Activated naive CD4-positive, alpha-beta T cell treated with anti-CD3 and anti-CD28 coated beads, Interleukin-2, amount 50 U/mL, for 24 hours (primary cell): ENCODE measurements at regions not wholly inside any gene's neighbourhood (a gene's known extent, or its start where the extent isn't known, plus 50 kb on each side); places are given as distances from the start of the nearest gene placed in this dataset.

Experiments used
- H3K27ac Mint-ChIP-seq: one replicate; pipeline ENCODE4 v1.8.0; 2021; ENCODE audit warnings: mild to moderate bottlenecking, mixed read lengths
- H3K27me3 Mint-ChIP-seq: one replicate; pipeline ENCODE4 v1.8.0; 2021; ENCODE audit warnings: mixed read lengths
- H3K36me3 Mint-ChIP-seq: one replicate; pipeline ENCODE4 v1.8.0; 2021; ENCODE audit warnings: mixed read lengths
- H3K4me1 Mint-ChIP-seq: one replicate; pipeline ENCODE4 v1.8.0; 2021; ENCODE audit warnings: mixed read lengths
- H3K4me3 Mint-ChIP-seq: one replicate; pipeline ENCODE4 v1.8.0; 2021; ENCODE audit warnings: mild to moderate bottlenecking, mixed read lengths
- H3K9me3 Mint-ChIP-seq: one replicate; pipeline ENCODE4 v1.8.0; 2021; ENCODE audit warnings: mixed read lengths

DNA sequence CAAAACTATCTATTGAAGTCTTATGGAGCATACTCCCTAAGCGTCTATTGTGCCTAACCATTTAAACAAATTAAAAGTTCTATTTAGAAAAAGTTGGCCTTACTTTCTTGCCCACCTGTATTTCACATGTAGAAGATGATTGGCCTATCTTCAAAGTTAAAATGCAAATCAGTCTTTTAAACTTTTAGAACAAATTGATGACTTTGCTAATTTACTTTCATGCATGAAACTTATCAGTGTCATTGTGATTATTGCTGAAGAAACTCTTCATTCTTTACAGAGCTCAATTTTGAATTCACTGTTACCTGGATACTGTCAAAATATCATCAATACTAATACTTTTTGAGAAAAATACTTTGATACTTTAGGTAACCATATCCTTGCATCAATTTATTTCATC is 216.1 kb downstream of the COX7C start:
- Mint-ChIP-seq H3K27me3 (peaks cover 5% of the 10 kb centered on the region), H3K36me3 (no peaks in the 10 kb centered on the region), H3K4me1 (no peaks in the 10 kb centered on the region), H3K4me3 (no peak overlapping the region), H3K9me3 (no peaks in the 10 kb centered on the region), H3K27ac (no peak overlapping the region)

DNA sequence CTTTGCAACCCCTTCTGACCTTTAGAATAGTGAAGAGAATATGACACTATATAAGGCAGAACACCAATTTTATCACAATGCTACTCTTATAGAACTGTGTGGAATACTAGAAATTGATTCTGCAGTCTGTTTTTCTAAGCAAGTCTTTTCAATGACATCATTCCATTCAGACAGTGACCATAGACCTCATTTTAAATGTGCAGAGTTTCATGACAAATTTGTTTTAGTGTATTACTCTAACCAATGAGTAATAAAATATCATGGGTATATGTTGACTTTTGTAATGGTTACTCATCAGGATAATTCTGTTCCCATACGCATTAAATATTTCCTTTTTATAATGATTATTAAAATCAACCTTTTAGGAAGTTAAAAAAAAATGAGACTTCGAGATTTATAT is 219.9 kb downstream of the COX7C start:
- H3K36me3 Mint-ChIP-seq: no peaks in the 10 kb centered on the region
- no peak overlapping the region for H3K27ac Mint-ChIP-seq
- no peaks in the 10 kb centered on the region for H3K9me3 Mint-ChIP-seq
- H3K4me3 Mint-ChIP-seq: no peak overlapping the region
- peaks cover 3% of the 10 kb centered on the region for H3K27me3 Mint-ChIP-seq
- H3K4me1 Mint-ChIP-seq: no peaks in the 10 kb centered on the region

DNA sequence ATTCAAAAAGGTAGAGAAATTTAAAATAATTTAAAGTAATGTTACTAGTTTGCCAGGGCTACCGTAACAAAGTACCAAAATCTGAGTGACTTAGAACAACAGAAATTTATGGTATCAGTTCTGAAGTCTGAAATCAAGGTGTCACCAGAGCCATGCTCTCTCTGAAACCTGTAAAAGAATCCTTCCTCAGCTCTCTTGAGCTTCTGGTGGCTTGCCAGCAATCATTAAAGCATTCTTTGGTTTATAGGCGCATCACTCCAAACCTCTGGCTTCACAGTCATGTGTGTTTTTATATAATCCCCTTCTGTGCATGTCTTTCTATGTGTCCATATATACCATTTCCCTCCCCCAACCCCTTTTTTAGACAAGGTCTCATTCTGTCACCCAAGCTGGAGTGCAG is 220.3 kb downstream of the COX7C start:
- H3K36me3 Mint-ChIP-seq: no peaks in the 10 kb centered on the region
- H3K9me3 Mint-ChIP-seq: no peaks in the 10 kb centered on the region
- no peak overlapping the region for H3K27ac Mint-ChIP-seq
- H3K4me3 Mint-ChIP-seq: no peak overlapping the region
- H3K27me3 Mint-ChIP-seq: peaks cover 3% of the 10 kb centered on the region
- no peaks in the 10 kb centered on the region for H3K4me1 Mint-ChIP-seq

DNA sequence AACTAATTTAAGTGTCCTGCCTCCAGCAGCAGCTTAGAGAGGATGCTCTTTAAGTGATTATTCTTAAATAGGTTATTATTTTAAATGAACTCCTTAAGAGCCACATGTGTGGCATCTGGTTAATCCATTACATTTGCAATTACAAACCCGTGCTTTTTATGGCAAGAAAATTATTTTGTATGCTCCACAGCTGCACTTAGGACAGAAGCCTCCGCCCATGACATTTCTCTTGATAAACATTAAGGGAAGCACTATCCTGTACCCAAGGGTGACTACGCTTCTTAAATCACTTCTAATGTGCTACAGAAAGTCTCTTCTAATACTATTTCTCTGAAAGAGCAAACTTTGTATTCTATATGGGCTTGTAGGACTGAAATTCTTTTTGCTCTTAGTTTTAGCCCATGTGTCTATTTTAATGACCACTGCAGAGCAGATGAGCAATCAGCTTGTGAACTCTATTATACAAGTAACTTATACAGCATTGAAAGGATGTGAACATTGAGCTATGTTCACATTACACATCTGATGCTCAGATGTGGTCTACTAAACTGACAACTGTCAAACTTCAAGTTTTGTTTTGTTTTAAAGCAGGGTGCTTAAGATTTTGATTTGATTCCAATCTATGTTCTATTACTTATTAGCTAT is 223.4 kb downstream of the COX7C start:
- no peak overlapping the region for H3K4me3 Mint-ChIP-seq
- no peaks in the 10 kb centered on the region for H3K36me3 Mint-ChIP-seq
- H3K27me3 Mint-ChIP-seq: peaks cover 3% of the 10 kb centered on the region
- no peaks in the 10 kb centered on the region for H3K9me3 Mint-ChIP-seq
- H3K4me1 Mint-ChIP-seq: no peaks in the 10 kb centered on the region
- no peak overlapping the region for H3K27ac Mint-ChIP-seq

DNA sequence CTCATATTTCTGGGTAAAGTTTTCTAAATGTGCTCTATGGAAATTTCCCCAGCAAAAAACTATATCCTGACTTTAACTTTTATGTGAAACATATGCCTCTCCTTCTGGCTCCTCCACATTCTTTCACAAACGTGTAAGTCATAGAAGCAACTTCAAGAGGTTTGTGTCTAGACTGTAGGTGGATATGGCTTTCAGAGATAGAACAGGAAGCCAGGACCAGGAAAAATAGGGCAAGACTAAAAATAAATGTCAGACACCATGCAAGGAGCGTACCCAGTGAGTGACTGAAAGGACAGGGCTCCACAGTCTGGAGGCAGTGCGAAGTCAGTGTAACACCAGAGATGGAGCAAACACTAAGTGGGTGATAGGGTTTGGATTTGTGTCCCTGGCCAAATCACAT is 240.7 kb downstream of the COX7C start:
- Mint-ChIP-seq H3K9me3 (no peaks in the 10 kb centered on the region), H3K27me3 (peaks cover 10% of the 10 kb centered on the region), H3K4me3 (no peak overlapping the region), H3K27ac (no peak overlapping the region), H3K36me3 (no peaks in the 10 kb centered on the region), H3K4me1 (no peaks in the 10 kb centered on the region)

DNA sequence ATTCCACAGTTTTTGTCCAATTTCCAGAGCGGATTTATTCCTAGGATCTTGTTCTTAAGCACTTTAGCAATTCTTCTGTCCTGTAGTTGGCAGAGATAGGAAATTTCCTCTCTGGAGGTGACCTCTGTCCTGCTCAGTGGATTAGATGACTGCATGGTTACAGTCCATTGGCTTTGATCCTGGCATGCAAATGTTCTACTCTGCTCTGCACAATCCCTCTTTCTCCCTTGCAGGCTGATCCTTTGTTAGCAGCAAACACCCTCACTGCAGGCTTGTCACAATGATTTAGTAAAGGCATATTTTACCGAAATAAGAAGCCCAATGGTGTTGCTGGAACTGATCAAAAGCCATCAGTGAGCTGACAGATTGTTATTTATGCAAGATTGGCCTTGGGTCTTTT is 243.8 kb downstream of the COX7C start:
- Mint-ChIP-seq H3K27ac (no peak overlapping the region), H3K36me3 (no peaks in the 10 kb centered on the region), H3K4me1 (no peaks in the 10 kb centered on the region), H3K9me3 (no peaks in the 10 kb centered on the region), H3K27me3 (peaks cover 9% of the 10 kb centered on the region), H3K4me3 (no peak overlapping the region)

DNA sequence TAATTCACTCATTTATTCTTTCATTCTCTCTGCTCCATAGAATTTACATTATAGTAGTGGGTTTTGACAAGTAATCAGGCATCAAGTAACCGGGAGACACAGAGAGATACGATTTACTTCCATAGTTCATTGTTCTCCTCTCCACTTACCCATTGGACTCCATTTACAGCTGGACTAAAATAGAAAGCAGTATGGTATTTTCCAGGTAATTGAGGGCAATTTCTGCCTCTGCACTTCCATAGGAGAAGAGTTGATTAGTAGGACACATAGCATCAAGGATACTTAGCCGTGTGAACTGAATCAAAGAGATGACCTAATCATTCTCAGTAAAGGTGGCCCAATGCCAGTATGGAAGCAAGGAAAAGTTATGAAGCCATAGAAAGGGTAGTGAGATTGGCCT is 244.4 kb downstream of the COX7C start:
- H3K27me3 Mint-ChIP-seq: peaks cover 10% of the 10 kb centered on the region
- H3K9me3 Mint-ChIP-seq: no peaks in the 10 kb centered on the region
- no peak overlapping the region for H3K4me3 Mint-ChIP-seq
- H3K36me3 Mint-ChIP-seq: no peaks in the 10 kb centered on the region
- H3K4me1 Mint-ChIP-seq: no peaks in the 10 kb centered on the region
- H3K27ac Mint-ChIP-seq: no peak overlapping the region

DNA sequence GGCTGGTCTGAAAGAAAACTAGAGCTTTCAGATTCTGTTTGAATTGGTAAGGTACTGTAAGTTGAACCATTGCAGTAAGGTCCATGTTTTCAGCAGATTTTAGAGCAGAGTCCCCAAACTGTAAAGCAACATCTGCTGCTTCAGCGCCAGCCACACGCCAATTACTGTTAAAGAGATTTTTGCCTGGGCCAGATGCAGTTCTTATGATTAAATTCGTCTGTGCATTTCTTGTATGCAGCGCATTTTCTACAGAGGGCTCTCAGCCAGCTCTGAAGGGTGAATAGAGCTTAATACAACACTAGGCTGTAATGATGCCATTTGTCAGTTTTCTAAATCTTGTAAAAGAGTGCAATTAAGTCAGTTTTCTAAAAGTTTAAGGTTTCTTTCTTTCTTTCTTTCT is 246.3 kb downstream of the COX7C start:
- Mint-ChIP-seq H3K4me3 (no peak overlapping the region), H3K9me3 (no peaks in the 10 kb centered on the region), H3K4me1 (no peaks in the 10 kb centered on the region), H3K36me3 (no peaks in the 10 kb centered on the region), H3K27me3 (peaks cover 10% of the 10 kb centered on the region), H3K27ac (no peak overlapping the region)

DNA sequence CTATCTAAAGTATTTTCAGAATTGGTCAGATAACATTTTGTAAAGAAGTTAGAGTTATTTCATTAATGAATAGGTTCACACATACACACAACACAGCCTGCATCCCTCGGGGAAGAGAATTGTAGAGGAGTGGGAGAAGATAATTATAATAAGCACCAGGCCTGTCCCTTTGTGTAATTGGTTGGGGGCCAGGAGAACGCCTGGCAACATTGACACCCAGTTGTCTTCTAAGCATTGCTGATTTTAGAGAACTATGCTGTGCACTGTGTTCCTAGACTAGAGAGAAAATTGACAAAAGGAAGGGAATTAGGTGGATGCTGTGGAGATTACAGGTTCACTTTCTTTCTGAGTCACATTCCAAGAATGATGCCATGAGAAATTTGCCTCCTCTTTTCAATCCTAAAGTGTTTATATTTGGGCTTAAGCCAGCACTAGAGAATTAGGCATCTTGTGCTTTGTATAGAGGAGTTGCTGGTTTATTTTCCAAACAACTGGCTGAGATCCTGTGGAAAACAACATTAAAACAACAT is 247.6 kb downstream of the COX7C start:
- Mint-ChIP-seq H3K27ac (no peak overlapping the region), H3K4me3 (no peak overlapping the region), H3K36me3 (no peaks in the 10 kb centered on the region), H3K4me1 (no peaks in the 10 kb centered on the region), H3K9me3 (no peaks in the 10 kb centered on the region), H3K27me3 (peaks cover 12% of the 10 kb centered on the region)

DNA sequence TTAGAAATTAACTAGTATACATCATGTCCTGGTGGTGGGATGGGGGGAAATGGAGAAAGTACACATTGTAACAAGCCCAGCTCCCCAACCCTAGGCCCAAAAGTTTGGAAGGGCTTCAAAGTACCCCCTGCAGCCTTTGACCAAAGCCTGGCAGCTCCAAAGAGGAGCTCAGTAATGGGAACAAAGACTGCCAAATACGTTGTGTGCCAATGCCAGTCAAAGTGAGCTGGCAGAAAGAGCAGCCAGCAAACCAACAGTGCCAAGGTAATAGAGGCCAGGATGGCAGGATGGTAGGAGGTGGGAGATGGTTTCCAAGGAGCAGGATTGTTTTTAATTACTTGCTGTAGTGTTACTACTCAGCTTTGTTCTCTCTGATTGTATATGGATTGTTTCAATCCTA is 248.3 kb downstream of the COX7C start:
- H3K4me3 Mint-ChIP-seq: no peak overlapping the region
- H3K9me3 Mint-ChIP-seq: no peaks in the 10 kb centered on the region
- no peak overlapping the region for H3K27ac Mint-ChIP-seq
- H3K4me1 Mint-ChIP-seq: no peaks in the 10 kb centered on the region
- H3K36me3 Mint-ChIP-seq: no peaks in the 10 kb centered on the region
- peaks cover 15% of the 10 kb centered on the region for H3K27me3 Mint-ChIP-seq

DNA sequence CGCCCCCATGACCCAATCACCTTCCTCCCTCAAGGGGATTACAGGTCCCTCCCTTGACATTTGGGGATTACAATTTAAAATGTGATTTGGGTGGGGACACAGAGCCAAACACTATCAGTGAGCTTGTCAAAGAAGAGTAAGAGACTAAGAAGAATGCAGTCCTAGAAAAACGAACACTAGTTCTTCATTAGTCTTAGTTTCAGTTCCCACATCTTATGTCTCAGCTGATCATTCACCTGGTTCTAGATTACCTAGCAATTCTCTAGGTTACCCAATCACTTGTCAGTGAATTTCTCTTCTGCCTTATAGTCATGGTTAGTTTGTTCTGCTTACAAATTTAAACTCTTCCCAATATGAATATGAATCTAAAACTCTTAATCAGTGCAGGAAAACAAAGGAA is 251.5 kb downstream of the COX7C start:
- H3K4me1 Mint-ChIP-seq: no peaks in the 10 kb centered on the region
- no peak overlapping the region for H3K27ac Mint-ChIP-seq
- peaks cover 19% of the 10 kb centered on the region for H3K27me3 Mint-ChIP-seq
- H3K9me3 Mint-ChIP-seq: no peaks in the 10 kb centered on the region
- H3K36me3 Mint-ChIP-seq: no peaks in the 10 kb centered on the region
- H3K4me3 Mint-ChIP-seq: no peak overlapping the region

DNA sequence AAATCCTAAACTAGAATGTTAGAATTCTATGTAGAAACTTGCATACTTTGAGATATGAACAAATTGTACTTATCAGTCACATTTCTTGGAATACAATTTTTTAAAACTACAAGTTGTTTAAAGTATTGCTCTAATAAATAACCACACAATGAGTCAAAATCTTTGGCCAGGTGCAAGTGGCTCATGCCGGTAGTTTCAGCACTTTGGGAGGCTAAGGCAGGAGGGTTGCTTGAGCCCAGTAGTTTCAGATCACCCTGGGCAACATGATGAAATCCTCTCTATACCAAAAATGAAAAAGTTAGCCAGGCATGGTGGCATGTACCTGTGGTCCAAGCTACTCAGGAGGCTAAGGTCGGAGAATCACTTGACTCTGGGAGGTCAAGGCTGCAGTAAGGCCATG is 257.8 kb downstream of the COX7C start:
- Mint-ChIP-seq H3K4me1 (no peaks in the 10 kb centered on the region), H3K27me3 (peaks cover 9% of the 10 kb centered on the region), H3K36me3 (no peaks in the 10 kb centered on the region), H3K4me3 (no peak overlapping the region), H3K27ac (no peak overlapping the region), H3K9me3 (no peaks in the 10 kb centered on the region)

DNA sequence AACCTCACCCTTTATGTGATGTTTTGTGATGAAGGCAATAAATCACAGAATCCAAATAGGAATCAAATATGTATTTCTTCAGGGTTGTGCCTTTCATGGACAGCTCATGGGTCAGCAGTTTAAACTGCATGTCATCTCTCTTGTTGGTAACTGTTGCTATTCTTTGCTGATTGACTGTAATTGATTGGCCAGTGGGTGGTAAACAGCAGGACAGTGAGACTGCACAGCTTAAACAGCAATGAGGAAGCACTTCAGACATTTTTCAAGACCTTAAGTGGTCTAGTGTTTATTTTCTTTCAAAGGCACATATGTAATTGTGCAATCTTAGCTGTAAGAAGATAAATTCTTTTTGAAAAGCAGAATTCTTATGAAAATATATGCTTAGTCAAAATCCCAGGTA is 260.5 kb downstream of the COX7C start:
- peaks cover 3% of the 10 kb centered on the region for H3K27me3 Mint-ChIP-seq
- H3K4me1 Mint-ChIP-seq: no peaks in the 10 kb centered on the region
- no peak overlapping the region for H3K4me3 Mint-ChIP-seq
- H3K9me3 Mint-ChIP-seq: no peaks in the 10 kb centered on the region
- no peaks in the 10 kb centered on the region for H3K36me3 Mint-ChIP-seq
- no peak overlapping the region for H3K27ac Mint-ChIP-seq

DNA sequence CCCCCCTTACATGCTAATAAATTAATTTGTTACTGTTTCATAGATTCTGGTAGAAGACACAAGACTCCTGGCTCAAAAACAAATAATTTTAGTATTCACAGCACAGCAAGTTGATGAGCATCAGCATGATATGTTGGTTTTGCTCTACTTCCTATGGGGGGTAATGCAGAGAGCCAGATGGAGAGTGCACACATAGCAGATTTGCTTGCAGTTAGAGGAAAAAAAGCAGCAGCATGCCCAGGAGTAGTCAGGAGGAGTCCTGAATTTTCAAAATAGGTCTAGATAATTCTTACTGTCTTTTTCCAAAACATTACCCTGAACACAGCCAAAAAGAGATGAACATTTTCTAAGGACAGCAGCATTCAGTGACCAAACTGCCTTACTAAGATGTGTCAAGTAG is 261.3 kb downstream of the COX7C start:
- Mint-ChIP-seq H3K27me3 (peaks cover 3% of the 10 kb centered on the region), H3K36me3 (no peaks in the 10 kb centered on the region), H3K4me3 (no peak overlapping the region), H3K27ac (no peak overlapping the region), H3K9me3 (no peaks in the 10 kb centered on the region), H3K4me1 (no peaks in the 10 kb centered on the region)

DNA sequence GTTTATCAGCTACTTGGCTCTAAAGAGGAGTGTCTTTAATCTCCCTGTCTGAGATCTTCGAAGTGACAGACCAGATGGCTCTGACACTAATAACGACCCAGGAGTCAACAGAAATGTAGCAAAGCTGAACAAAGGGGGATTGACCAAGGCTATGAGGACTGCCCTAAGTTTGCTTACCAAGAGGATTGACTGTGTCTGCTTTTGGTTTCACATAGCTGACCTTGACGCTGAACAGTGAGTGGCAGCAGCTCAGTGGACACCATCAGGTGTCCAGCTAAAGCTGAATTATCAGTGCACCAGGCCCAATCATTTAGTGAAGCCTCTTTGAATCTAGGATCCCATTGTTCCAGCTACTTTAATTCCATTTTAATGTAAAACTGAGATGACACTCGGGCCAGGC is 262.6 kb downstream of the COX7C start:
- H3K27ac Mint-ChIP-seq: no peak overlapping the region
- no peak overlapping the region for H3K4me3 Mint-ChIP-seq
- H3K36me3 Mint-ChIP-seq: no peaks in the 10 kb centered on the region
- H3K27me3 Mint-ChIP-seq: peaks cover 4% of the 10 kb centered on the region
- no peaks in the 10 kb centered on the region for H3K4me1 Mint-ChIP-seq
- no peaks in the 10 kb centered on the region for H3K9me3 Mint-ChIP-seq

DNA sequence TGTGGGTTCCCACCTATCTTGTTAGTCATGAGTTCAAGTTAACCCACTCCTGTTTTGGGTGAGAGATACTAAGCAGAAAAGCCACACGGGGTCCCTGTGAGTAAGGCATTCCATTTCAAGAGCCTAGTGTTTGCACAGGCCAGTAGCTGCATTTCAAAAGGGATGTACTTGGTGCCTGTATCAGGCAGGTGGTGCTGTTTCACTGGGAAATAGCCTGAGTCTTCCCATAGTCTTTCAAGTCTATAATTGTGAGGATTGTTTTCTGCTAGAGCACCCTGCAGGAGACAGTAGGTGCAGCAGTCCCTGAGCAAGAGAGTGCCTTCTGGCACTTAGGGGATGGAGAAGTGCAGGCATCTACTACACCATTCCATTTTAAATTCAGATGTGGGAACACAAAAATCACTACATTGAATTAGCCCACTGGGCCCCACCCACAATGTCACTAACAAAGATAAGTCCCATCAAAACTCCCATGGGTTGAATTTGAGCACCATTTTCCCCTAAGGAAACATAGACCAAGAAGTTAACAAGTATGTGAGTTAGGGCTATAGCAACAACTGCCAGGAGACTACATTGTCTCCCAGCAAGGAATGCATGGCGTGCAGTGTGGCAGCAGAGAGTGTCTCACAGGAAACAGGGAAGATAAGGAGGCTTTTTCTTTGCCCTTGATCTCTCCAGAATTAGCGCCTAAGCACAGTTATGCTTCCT is 263.2 kb downstream of the COX7C start:
- Mint-ChIP-seq H3K4me3 (no peak overlapping the region), H3K27me3 (peaks cover 3% of the 10 kb centered on the region), H3K27ac (no peak overlapping the region), H3K9me3 (no peaks in the 10 kb centered on the region), H3K4me1 (no peaks in the 10 kb centered on the region), H3K36me3 (no peaks in the 10 kb centered on the region)
